Small intestine (tissue), 7 donors: ENCODE measurements at regions not wholly inside any gene's neighbourhood (a gene's known extent, or its start where the extent isn't known, plus 50 kb on each side); places are given as distances from the start of the nearest gene placed in this dataset.

Experiments used
- DNase-seq, 2 donors: peaks; one replicate each; pipeline versions ENCODE4 v3.0.0 to v3.0.0-alpha.2; 2013
- FAIRE-seq: peaks from 2 replicates; lab custom pipeline; 2012; peaks lifted over from hg19 to GRCh38; lab: Jason Lieb, UNC
- H3K27ac ChIP-seq, 3 donors: one replicate each; pipeline ENCODE4 v1.5.1; 2013; ENCODE audit warnings: low read length in 2 of 3, mild to moderate bottlenecking in 2 of 3, control low read depth in 1 of 3, inconsistent platforms in 1 of 3, low read depth in 1 of 3, moderate library complexity in 1 of 3
- H3K27me3 ChIP-seq, 3 donors: one replicate each; pipeline ENCODE4 v1.6.1; 2013; ENCODE audit warnings: low read length in 3 of 3, inconsistent platforms in 1 of 3; ENCODE audit not compliant: control insufficient read depth in 3 of 3, insufficient read depth in 3 of 3
- H3K36me3 ChIP-seq, 3 donors: one replicate each; pipeline ENCODE4 v1.6.1; 2013; ENCODE audit warnings: low read length in 3 of 3, inconsistent platforms in 1 of 3, low read depth in 1 of 3, mild to moderate bottlenecking in 1 of 3, moderate library complexity in 1 of 3; ENCODE audit not compliant: control insufficient read depth in 3 of 3, insufficient read depth in 2 of 3
- H3K4me1 ChIP-seq, 3 donors: one replicate each; pipeline ENCODE4 v1.6.1; 2013; ENCODE audit warnings: low read length in 2 of 3, inconsistent platforms in 1 of 3, low read depth in 1 of 3, mild to moderate bottlenecking in 1 of 3, moderate library complexity in 1 of 3; ENCODE audit not compliant: control insufficient read depth in 3 of 3, insufficient read depth in 2 of 3
- H3K4me3 ChIP-seq, 3 donors: one replicate each; pipeline ENCODE4 v1.5.1; 2013; ENCODE audit warnings: low read length in 3 of 3, control low read depth in 1 of 3, inconsistent platforms in 1 of 3, low read depth in 1 of 3, mild to moderate bottlenecking in 1 of 3, moderate library complexity in 1 of 3
- H3K9me3 ChIP-seq, 2 donors: one replicate each; pipeline ENCODE4 v1.6.1; 2013; ENCODE audit warnings: low read depth in 1 of 2, low read length in 1 of 2; ENCODE audit not compliant: control insufficient read depth in 2 of 2, insufficient read depth in 1 of 2
- WGBS, 3 donors: extraction: QIAGEN DNeasy Blood & Tissue Kit; methylation state at CpG; one replicate each; pipeline ENCODE4 v1.1.7; 2013; 5-methylcytosine and 5-hydroxymethylcytosine counted together
- donor health status: healthy with polysubstance abuse.
- donor health status: control.
- donor health status: control.
- donor health status: Bipolar disorder and iron deficiency.
- donor health status: healthy.

- peaks cover 0 to 10% of the 10 kb centered on the region in 2 donors for H3K9me3 ChIP-seq
- no peak for FAIRE-seq
- no peaks in the 10 kb centered on the region for H3K27me3 ChIP-seq
Measured at GRCh38 chr21:16943231-16943630, 569.6 kb upstream of the CXADR start.

GRCh38 chr21:16945580-16945979 lies 567.3 kb upstream of the CXADR start:
- peaks cover 0 to 10% of the 10 kb centered on the region in 2 donors for H3K9me3 ChIP-seq
- FAIRE-seq = no peak
- H3K36me3 ChIP-seq = no peaks in the 10 kb centered on the region
- no peak overlapping the region for H3K27ac ChIP-seq
- no peak for DNase-seq
- WGBS, 3 donors = 64 to 83% (median 77%) methylated on average over 3 of the region's 3 CpGs
- no peak overlapping the region for H3K4me3 ChIP-seq
- no peaks in the 10 kb centered on the region for H3K27me3 ChIP-seq
- no peaks in the 10 kb centered on the region for H3K4me1 ChIP-seq

More at GRCh38 chr21:16943231-16943630, 569.6 kb upstream of the CXADR start:
- H3K36me3 ChIP-seq = no peaks in the 10 kb centered on the region
- DNase-seq = no peak
- H3K4me3 ChIP-seq = no peak overlapping the region
- H3K27ac ChIP-seq = no peak overlapping the region
- no peaks in the 10 kb centered on the region for H3K4me1 ChIP-seq

GRCh38 chr21:16956824-16957223 lies 556.0 kb upstream of the CXADR start:
- Histone ChIP-seq H3K36me3 (no peaks in the 10 kb centered on the region), H3K4me3 (no peak overlapping the region)

GRCh38 chr21:16965424-16965823 lies 547.4 kb upstream of the CXADR start:
- H3K4me1 ChIP-seq = no peaks in the 10 kb centered on the region
- no peaks in the 10 kb centered on the region for H3K27me3 ChIP-seq
- no peak overlapping the region for H3K4me3 ChIP-seq
- DNase-seq = no peak
- no peak overlapping the region for H3K27ac ChIP-seq
- FAIRE-seq = no peak
- no peaks in the 10 kb centered on the region for H3K36me3 ChIP-seq
- peaks cover 1 to 10% of the 10 kb centered on the region in 2 donors for H3K9me3 ChIP-seq

More at GRCh38 chr21:16956824-16957223, 556.0 kb upstream of the CXADR start:
- DNase-seq = no peak
- Histone ChIP-seq H3K9me3 (no peaks in the 10 kb centered on the region), H3K27me3 (no peaks in the 10 kb centered on the region), H3K27ac (no peak overlapping the region), H3K4me1 (no peaks in the 10 kb centered on the region)
- FAIRE-seq = no peak

GRCh38 chr21:16968436-16968835 lies 544.4 kb upstream of the CXADR start:
- FAIRE-seq = no peak
- H3K9me3 ChIP-seq = peaks cover 1 to 10% of the 10 kb centered on the region in 2 donors

GRCh38 chr21:16969636-16970035 lies 543.2 kb upstream of the CXADR start:
- H3K4me1 ChIP-seq = no peaks in the 10 kb centered on the region
- H3K4me3 ChIP-seq = no peak overlapping the region
- WGBS, 3 donors = 61 to 69% (median 63%) methylated on average over 2 of the region's 2 CpGs
- H3K9me3 ChIP-seq = peaks cover 1 to 8% of the 10 kb centered on the region in 2 donors
- H3K27ac ChIP-seq = no peak overlapping the region
- H3K27me3 ChIP-seq = no peaks in the 10 kb centered on the region
- DNase-seq (no peak), FAIRE-seq (no peak)
- H3K36me3 ChIP-seq = no peaks in the 10 kb centered on the region

More at GRCh38 chr21:16968436-16968835, 544.4 kb upstream of the CXADR start:
- H3K4me1 ChIP-seq = no peaks in the 10 kb centered on the region
- no peaks in the 10 kb centered on the region for H3K36me3 ChIP-seq
- WGBS, 3 donors = 74 to 82% (median 78%) methylated on average over 1 of the region's 1 CpG
- no peak for DNase-seq
- no peak overlapping the region for H3K27ac ChIP-seq
- no peak overlapping the region for H3K4me3 ChIP-seq
- H3K27me3 ChIP-seq = no peaks in the 10 kb centered on the region

GRCh38 chr21:16974060-16974459 lies 538.8 kb upstream of the CXADR start:
- no peak overlapping the region for H3K27ac ChIP-seq
- H3K4me3 ChIP-seq = no peak overlapping the region
- H3K36me3 ChIP-seq = no peaks in the 10 kb centered on the region
- 77 to 84% (median 79%) methylated on average over 8 of the region's 8 CpGs for WGBS, 3 donors
- H3K27me3 ChIP-seq = no peaks in the 10 kb centered on the region
- no peaks in the 10 kb centered on the region for H3K9me3 ChIP-seq
- H3K4me1 ChIP-seq = no peaks in the 10 kb centered on the region
- FAIRE-seq (no peak), DNase-seq (no peak)

- no peak for FAIRE-seq
Measured at GRCh38 chr21:16976193-16976592, 536.6 kb upstream of the CXADR start.

GRCh38 chr21:16978309-16978895 lies 534.4 kb upstream of the CXADR start:
- Histone ChIP-seq H3K4me1 (no peaks in the 10 kb centered on the region), H3K4me3 (no peak overlapping the region), H3K9me3 (no peaks in the 10 kb centered on the region), H3K27ac (no peak overlapping the region), H3K36me3 (no peaks in the 10 kb centered on the region), H3K27me3 (no peaks in the 10 kb centered on the region)
- WGBS, 3 donors = 80 to 83% (median 81%) methylated on average over 4 of the region's 4 CpGs
- DNase-seq (no peak), FAIRE-seq (no peak)

More at GRCh38 chr21:16976193-16976592, 536.6 kb upstream of the CXADR start:
- Histone ChIP-seq H3K4me3 (no peak overlapping the region), H3K27ac (no peak overlapping the region), H3K9me3 (no peaks in the 10 kb centered on the region), H3K27me3 (no peaks in the 10 kb centered on the region), H3K36me3 (no peaks in the 10 kb centered on the region), H3K4me1 (no peaks in the 10 kb centered on the region)
- DNase-seq = no peak
- WGBS, 3 donors = 25 to 35% (median 35%) methylated on average over 2 of the region's 2 CpGs
